ENCODE measurements at regions not wholly inside any gene's neighbourhood (a gene's known extent, or its start where the extent isn't known, plus 50 kb on each side); places are given as distances from the start of the nearest gene placed in this dataset.

GRCh38 chr20:50379991-50380696, 130.0 kb upstream of the PTPN1 start:
- DNase-seq: no peak

- no peak for DNase-seq
These were observed 129.5 kb upstream of the PTPN1 start for GRCh38 chr20:50380697-50381040.

GRCh38 chr20:50381075-50381732, 129.0 kb upstream of the PTPN1 start:
- no peak for DNase-seq

DNA sequence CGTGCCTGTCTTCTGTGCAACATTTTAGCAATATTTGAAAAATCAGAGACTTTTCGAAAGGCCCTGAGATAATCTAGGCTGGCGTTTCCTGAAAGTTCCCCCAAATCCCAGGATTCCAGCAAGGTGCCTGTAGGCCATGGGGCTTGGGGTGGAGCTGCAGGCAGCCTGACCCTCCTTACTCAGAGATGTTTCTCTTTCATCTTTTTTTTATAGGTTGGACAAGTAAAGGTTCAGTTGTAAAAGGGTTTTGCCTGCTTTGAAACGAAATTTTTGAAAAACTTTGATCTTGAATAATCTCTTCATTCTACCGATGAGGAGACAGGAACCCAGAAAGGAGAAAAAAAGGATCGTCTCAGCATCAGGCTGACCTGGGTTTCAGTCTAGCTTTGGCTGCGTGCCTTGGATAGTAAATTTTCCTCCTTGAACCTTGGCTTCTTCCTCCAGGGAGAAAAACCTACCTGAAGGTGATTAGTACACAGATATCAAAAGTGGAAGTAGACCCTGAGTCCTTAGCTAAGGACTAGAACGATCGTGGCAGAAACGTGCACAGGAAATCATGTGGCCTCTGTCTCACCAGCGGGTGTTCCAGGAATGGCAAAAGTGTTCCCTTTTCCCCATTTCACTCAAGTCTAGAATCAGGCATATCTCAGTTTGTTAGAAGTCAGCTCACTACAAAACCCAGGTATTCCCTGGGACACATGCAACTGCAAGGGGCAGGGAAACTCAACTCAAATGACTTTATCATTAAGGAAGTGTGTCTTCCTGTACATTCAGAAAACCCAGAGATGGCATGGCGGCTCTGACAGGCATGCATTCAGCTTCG, 128.2 kb upstream of the PTPN1 start:
- no peak for DNase-seq

DNA sequence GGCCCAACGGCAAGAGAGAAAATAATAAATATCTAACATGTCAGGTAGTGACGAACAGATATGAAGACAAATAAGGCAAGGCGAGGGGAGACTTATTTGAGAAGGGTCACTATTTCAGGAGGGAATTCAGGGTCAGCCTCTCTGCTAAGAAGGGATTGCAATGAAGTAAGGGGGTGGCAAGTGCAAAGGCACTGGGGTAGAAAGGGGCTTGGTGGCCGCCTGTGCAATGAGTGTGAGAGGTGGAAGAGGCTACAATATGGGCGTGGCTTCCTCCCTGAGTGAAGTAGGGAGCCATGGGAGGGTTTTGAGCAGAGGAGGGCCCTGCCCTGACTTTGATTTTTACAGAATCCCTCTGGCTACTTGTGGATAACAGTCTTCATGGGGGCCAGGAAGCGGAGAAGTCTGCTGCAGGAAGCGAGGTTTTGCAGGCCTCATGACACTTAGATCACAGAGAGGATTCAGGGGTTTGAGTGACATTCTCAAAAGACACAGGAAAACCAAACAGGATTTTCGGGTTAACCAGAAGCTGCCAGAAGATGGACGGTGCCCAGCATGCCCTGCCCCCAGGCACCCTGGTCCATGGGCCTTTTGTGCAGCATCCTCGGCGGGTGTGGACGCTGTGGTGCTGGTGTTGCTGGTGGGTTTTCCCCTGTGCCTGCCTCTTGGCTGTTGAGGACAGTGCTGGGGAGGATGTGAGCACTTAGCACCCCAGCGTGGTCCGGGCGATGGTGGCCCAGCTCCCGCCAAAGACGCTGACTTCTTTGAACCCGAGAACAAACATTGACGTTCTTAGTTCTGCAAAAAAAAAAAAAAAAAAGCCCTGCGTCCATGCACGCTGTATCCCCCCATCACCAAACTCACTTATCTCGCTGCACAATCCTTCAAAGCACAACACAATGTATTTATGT, 124.2 kb upstream of the PTPN1 start:
- no peak for DNase-seq

- DNase-seq: no peak
These were observed 123.6 kb upstream of the PTPN1 start for GRCh38 chr20:50386641-50386960.

- DNase-seq: no peak
These were observed 122.8 kb upstream of the PTPN1 start for GRCh38 chr20:50387218-50387995.

DNA sequence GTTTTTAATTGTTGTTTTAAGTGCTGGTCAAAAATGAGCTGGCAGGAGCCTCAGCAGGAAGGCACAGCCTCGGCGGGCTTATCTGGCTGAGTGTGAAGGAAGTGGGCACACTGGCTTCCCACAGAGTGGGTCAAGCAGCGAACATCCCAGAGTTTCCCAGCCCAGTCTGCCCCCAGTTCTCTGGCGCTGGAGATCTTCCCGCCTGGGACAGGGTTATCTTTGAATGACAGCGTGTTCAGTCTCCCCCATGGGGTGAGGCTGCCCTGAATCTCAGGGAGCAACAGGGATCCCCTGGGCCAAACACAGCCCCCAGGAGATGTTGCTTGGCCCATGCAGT, 122.2 kb upstream of the PTPN1 start:
- no peak for DNase-seq

DNA sequence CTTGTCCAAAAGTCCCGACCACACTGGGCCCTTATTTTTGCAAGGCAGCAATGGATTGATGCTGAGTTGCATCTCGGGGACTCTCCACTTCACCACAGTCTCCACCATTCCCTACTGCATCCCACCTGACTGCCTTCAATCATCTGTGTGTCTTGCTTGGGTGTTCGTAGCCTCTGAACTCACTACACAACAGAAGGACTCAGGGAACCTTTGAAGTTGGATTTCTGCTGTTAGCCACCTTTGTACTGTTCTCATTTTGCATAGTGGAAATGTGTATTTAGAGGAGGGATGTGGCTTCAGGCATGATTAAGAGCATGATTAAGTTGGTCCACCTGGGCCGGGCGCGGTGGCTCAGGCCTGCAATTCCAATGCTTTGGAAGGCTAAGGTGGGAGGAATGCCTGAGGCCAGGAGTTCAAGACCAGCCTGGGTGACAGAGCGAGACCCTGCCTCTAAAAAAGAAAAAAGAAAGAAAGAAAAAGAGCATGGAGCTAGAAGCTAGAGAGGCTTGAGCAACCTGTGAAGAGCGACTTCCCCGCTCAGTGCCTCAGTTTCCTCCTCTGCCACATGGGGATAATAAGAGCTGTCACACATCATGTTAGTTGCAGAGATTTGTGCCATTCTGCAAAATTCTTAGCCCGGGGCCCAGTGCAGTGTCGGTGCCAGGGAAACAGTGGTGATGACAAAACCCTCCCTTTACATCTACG, 121.3 kb upstream of the PTPN1 start:
- DNase-seq: no peak

- no peak for DNase-seq
These were observed 120.8 kb upstream of the PTPN1 start for GRCh38 chr20:50389438-50389807.

DNA sequence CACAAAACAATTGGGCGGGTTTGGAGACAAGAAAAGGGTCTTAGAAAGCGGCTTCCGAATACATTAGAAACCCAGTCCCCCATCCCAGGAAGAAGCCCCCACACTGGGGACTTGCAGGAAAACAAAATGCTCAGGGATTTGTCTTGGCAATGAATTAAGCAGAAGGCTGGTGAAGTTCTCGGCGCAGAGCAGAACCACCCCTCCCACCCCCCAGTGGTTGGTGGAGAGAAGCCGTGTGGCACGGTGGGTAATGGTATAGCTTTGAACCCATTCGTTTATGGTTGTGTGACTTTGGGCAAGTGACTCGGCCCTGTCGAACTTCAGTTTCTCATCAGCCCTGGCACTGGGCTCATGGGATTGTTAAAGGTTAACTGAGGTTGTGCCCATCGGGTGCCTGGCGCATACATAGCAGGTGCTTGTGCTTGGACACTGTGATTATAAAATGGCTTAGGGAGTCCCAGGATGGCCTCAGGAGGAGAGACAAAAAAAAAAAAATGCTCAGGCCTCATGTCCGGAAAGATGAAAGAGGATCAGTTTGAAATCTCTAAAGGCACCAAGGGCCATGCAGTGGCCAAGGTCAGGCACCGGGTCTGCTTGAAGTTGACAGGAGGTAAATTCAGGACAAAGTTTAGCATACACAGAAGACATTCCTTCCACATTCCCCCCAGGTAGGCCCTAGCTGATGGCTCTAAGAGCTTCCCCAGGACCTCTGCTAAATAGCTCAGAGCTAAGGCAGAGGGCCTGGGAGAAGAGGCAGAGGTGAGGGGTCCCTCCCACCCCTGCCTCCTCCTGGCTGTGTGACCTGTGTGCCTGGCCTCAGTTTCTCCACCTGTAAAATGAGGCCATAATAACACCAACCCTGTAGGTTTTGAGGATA, 120.1 kb upstream of the PTPN1 start:
- no peak for DNase-seq

GRCh38 chr20:50390685-50391443, 119.3 kb upstream of the PTPN1 start:
- no peak for DNase-seq

- DNase-seq: no peak
These were observed 118.6 kb upstream of the PTPN1 start for GRCh38 chr20:50391444-50392137.

DNA sequence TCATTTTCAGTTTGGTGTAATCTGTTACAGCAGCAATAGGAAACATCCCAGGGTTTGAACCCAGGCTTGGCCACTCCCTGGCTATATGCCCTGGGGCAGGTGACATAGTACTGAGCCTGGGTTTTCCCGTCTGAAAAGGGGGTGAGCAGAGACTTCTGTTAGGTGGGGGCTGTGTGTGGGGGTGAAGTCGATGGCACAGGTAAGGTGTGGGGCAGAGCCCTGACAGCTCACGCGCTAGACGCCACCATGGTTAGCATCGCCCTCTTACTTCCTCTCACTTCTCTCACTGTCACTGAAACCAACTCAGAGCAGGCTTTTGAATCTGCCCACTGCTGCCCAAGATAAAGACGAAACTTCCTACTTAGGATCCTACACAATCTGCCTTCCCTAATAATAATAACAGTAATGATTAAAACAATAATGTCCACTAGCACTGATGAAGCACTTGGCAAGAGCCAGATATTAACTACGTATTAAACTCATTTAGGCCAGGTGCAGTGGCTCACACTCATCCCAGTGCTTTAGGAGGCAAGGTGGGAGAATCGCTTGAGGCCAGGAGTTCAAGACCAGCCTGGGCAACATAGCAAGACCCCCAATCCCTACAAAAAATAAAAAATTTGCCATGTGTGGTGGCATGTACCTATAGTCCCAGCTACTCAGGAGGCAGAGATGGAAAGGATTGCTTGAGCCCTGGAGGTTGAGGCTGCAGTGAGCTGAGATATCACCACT, 117.9 kb upstream of the PTPN1 start:
- no peak for DNase-seq

GRCh38 chr20:50393242-50393641, 116.9 kb upstream of the PTPN1 start:
- no peak for DNase-seq

GRCh38 chr20:50393990-50394561, 116.1 kb upstream of the PTPN1 start:
- no peak for DNase-seq

DNA sequence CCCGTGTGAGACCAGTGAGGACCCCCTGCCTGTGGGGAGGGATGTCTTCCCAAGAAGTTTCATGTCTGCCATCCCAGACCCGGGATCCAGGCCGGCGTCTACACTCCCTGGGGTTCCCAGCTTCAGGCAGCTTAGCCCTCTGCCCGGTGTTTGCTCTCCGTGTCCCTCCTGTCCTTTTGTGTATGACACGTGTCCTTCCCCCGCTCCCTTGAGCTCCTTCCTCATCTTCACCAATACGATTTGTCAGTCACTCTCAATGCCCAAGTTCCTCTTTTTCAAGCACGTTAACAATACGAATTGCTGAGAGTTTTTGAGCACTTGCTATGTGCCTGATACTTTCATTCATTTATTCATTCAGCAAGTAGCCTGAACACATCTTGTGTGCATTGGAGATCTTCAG, 115.6 kb upstream of the PTPN1 start:
- DNase-seq: no peak

- no peak for DNase-seq
These were observed 114.9 kb upstream of the PTPN1 start for GRCh38 chr20:50395251-50395729.

Data from NCI-H1105 treated with DMSO at 0.1 percent for 48 hours (cell line).